ENCODE measurements at regions not wholly inside any gene's neighbourhood (a gene's known extent, or its start where the extent isn't known, plus 50 kb on each side); places are given as distances from the start of the nearest gene placed in this dataset.
A peak's percentile ranks its signal among the peaks of the same experiment; 100 is the strongest.
"Not testable (repeated sequence)": the region's sequence is repeated elsewhere in the genome, so short reads cannot be mapped to it uniquely, and the experiment has no call there.

- no peak for DNase-seq
Observed at GRCh38 chr6:3617192-3617631, 134.3 kb downstream of the PXDC1 start.

- no peak for DNase-seq
Observed at GRCh38 chr6:3616565-3617176, 134.8 kb downstream of the PXDC1 start.

- no peak for DNase-seq
Observed at GRCh38 chr6:3615391-3616380, 135.8 kb downstream of the PXDC1 start.

- DNase-seq: no peak
Observed at GRCh38 chr6:3614918-3615317, 136.6 kb downstream of the PXDC1 start.

GRCh38 chr6:3613565-3613964 is 137.9 kb downstream of the PXDC1 start:
- not testable (repeated sequence) for DNase-seq

- peak; percentile 55 for DNase-seq
Observed at GRCh38 chr6:3612341-3613041, 139.0 kb downstream of the PXDC1 start.

- no peak for DNase-seq
Observed at GRCh38 chr6:3610921-3611320, 140.6 kb downstream of the PXDC1 start.

- no peak for DNase-seq
Observed at GRCh38 chr6:3610206-3610605, 141.3 kb downstream of the PXDC1 start.

GRCh38 chr6:3609388-3609787 is 142.1 kb downstream of the PXDC1 start:
- DNase-seq: no peak

GRCh38 chr6:3608159-3608558 is 143.4 kb downstream of the PXDC1 start:
- DNase-seq: no peak

GRCh38 chr6:3607599-3607998 is 143.9 kb downstream of the PXDC1 start:
- DNase-seq: no peak

GRCh38 chr6:3607171-3607570 is 144.3 kb downstream of the PXDC1 start:
- DNase-seq: no peak

GRCh38 chr6:3603340-3604130 is 146.7 kb upstream of the SLC22A23 start:
- DNase-seq: no peak

- no peak for DNase-seq
Observed at GRCh38 chr6:3601570-3601969, 144.7 kb upstream of the SLC22A23 start.

- no peak for DNase-seq
Observed at GRCh38 chr6:3597500-3598064, 140.7 kb upstream of the SLC22A23 start.

GRCh38 chr6:3596766-3597165 is 139.9 kb upstream of the SLC22A23 start:
- no peak for DNase-seq

- DNase-seq: no peak
Observed at GRCh38 chr6:3594201-3594600, 137.4 kb upstream of the SLC22A23 start.

GRCh38 chr6:3593161-3593560 is 136.3 kb upstream of the SLC22A23 start:
- no peak for DNase-seq

- DNase-seq: no peak
Observed at GRCh38 chr6:3592371-3592941, 135.6 kb upstream of the SLC22A23 start.

- DNase-seq: no peak
Observed at GRCh38 chr6:3591970-3592369, 135.1 kb upstream of the SLC22A23 start.

- DNase-seq: no peak
Observed at GRCh38 chr6:3587660-3588059, 130.8 kb upstream of the SLC22A23 start.

Measured in NCI-H774 (cell line).